Smooth muscle cell (in vitro differentiated cells): ENCODE measurements at regions not wholly inside any gene's neighbourhood (a gene's known extent, or its start where the extent isn't known, plus 50 kb on each side); places are given as distances from the start of the nearest gene placed in this dataset.

Experiments used
- DNase-seq: peaks from one replicate; lab custom pipeline; 2025; ENCODE audit not compliant: unreplicated experiment; lab: John Stamatoyannopoulos, UW
- H2AFZ ChIP-seq: fragments of 200-600 bp; sonication (generic); 2 replicates; pipeline ENCODE4 v1.6.0; 2016; ENCODE audit warnings: antibody characterized with exemption, low read depth, mild to moderate bottlenecking
- H3F3A ChIP-seq: fragments of 200-600 bp; sonication (generic); 2 replicates; pipeline ENCODE4 v1.6.0; 2017; ENCODE audit warnings: antibody characterized with exemption, low read depth
- H3K27ac ChIP-seq: fragments of 200-600 bp; sonication (generic); 2 replicates; pipeline ENCODE4 v1.5.1; 2016; ENCODE audit warnings: low read depth, mild to moderate bottlenecking
- H3K27me3 ChIP-seq: fragments of 200-600 bp; sonication (generic); 2 replicates; pipeline ENCODE4 v1.6.1; 2016; ENCODE audit warnings: low read depth, mild to moderate bottlenecking
- H3K36me3 ChIP-seq: fragments of 200-600 bp; sonication (generic); 2 replicates; pipeline ENCODE4 v1.5.1; 2016; ENCODE audit warnings: low read depth
- H3K4me1 ChIP-seq: fragments of 200-600 bp; sonication (generic); 2 replicates; pipeline ENCODE4 v1.5.1; 2016; ENCODE audit warnings: low read depth
- H3K4me2 ChIP-seq: fragments of 200-600 bp; sonication (generic); 2 replicates; pipeline ENCODE4 v1.6.0; 2016; ENCODE audit warnings: mild to moderate bottlenecking
- H3K4me3 ChIP-seq: fragments of 200-600 bp; sonication (generic); 2 replicates; pipeline ENCODE4 v1.5.1; 2016; ENCODE audit warnings: mild to moderate bottlenecking
- H3K79me2 ChIP-seq: fragments of 200-600 bp; sonication (generic); 2 replicates; pipeline ENCODE4 v1.6.0; 2016; ENCODE audit warnings: low read depth, mild to moderate bottlenecking
- H3K9ac ChIP-seq: fragments of 200-600 bp; sonication (generic); 2 replicates; pipeline ENCODE4 v1.6.0; 2016; ENCODE audit warnings: low read depth
- H3K9me3 ChIP-seq: fragments of 200-600 bp; sonication (generic); replicated peaks from 2 replicates; pipeline ENCODE4 v1.5.1; 2016; ENCODE audit warnings: low read depth
- H4K20me1 ChIP-seq: fragments of 200-600 bp; sonication (generic); 2 replicates; pipeline ENCODE4 v1.6.0; 2016; ENCODE audit warnings: low read depth
- CTCF ChIP-seq: fragments of 200-600 bp; sonication (generic); IDR thresholded peaks from 2 replicates; pipeline ENCODE4 v1.5.1; 2017; ENCODE audit warnings: borderline replicate concordance, mild to moderate bottlenecking, antibody characterized with exemption; ENCODE audit not compliant: insufficient read depth, poor library complexity, severe bottlenecking
- WGBS: methylation state at CpG from one replicate; pipeline ENCODE4 v1.1.7; 2016; ENCODE audit warnings: low lambda C conversion rate; 5-methylcytosine and 5-hydroxymethylcytosine counted together

- no peak overlapping the region for H2AFZ ChIP-seq
- no peak for TF ChIP-seq CTCF
- no peaks in the 10 kb centered on the region for H4K20me1 ChIP-seq
- H3K4me2 ChIP-seq = no peak overlapping the region
- WGBS = 80% methylated on average over 4 of the region's 4 CpGs
- no peaks in the 10 kb centered on the region for H3K9me3 ChIP-seq
- H3K27me3 ChIP-seq = no peaks in the 10 kb centered on the region
- H3K27ac ChIP-seq = no peak overlapping the region
- DNase-seq = no peak
- H3K4me1 ChIP-seq = no peaks in the 10 kb centered on the region
- no peak overlapping the region for H3K4me3 ChIP-seq
- H3F3A ChIP-seq = no peaks in the 10 kb centered on the region
- no peaks in the 10 kb centered on the region for H3K79me2 ChIP-seq
- no peak overlapping the region for H3K9ac ChIP-seq
- no peaks in the 10 kb centered on the region for H3K36me3 ChIP-seq
These were observed 1371.0 kb upstream of the CDH6 start for GRCh38 chr5:29822521-29822920.

DNA sequence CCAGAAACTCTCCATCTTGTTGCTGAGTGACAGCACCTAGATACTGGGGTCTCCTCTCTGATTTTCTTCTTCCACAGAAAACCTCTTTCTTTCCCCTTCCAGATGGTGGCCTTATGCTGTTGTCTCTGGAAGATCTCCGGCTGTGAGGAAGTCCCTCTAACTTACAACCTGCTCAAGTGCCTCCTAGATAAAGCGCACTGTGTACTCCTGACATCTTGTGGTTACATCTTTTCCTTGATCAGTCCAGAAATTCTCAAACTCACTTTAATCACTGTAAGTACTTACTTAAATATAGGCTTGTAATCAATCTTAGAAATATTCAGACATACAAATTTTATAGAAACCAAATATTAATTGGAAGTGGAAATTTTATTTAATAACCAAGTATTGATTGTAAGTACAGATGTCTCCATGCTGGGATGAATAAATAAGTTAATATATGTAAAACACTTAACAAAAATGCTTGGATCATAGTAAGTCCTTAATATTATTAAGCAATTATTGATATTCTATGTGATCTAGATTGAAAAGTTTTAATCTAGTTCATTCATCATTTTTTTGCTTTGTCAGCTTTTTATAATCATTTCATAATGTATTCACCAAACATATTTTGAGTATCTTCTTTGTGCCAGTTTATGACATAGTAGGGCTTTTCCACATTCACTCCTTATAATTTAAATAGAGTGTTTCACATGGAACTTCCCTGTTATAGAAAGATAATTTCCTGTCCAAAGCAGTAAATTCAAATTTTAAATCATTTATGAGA is 1381.4 kb upstream of the CDH6 start:
- Histone ChIP-seq H3K36me3 (no peaks in the 10 kb centered on the region), H3K4me2 (no peak overlapping the region), H3K9me3 (no peaks in the 10 kb centered on the region), H3K27ac (no peak overlapping the region), H3K4me3 (no peak overlapping the region), H3K27me3 (no peaks in the 10 kb centered on the region), H3K4me1 (no peaks in the 10 kb centered on the region), H4K20me1 (no peaks in the 10 kb centered on the region), H2AFZ (no peak overlapping the region), H3F3A (no peaks in the 10 kb centered on the region), H3K9ac (no peak overlapping the region), H3K79me2 (no peaks in the 10 kb centered on the region)
- DNase-seq = no peak
- 85% methylated on average over 2 of the region's 2 CpGs for WGBS
- no peak for TF ChIP-seq CTCF

- Histone ChIP-seq H3K79me2 (no peaks in the 10 kb centered on the region), H3K36me3 (no peaks in the 10 kb centered on the region), H2AFZ (no peak overlapping the region), H3K4me1 (no peaks in the 10 kb centered on the region), H3K27ac (no peak overlapping the region), H3K9ac (no peak overlapping the region), H4K20me1 (no peaks in the 10 kb centered on the region), H3K9me3 (no peaks in the 10 kb centered on the region), H3K4me2 (no peak overlapping the region), H3F3A (no peaks in the 10 kb centered on the region), H3K27me3 (no peaks in the 10 kb centered on the region), H3K4me3 (no peak overlapping the region)
- no peak for DNase-seq
- WGBS = 98% methylated on average over 3 of the region's 3 CpGs
- no peak for TF ChIP-seq CTCF
These were observed 1387.7 kb upstream of the CDH6 start for GRCh38 chr5:29805804-29806203.

- H3K9ac ChIP-seq = no peak overlapping the region
- DNase-seq = no peak
- WGBS = 80% methylated on average over 5 of the region's 5 CpGs
These were observed 1392.7 kb upstream of the CDH6 start for GRCh38 chr5:29800752-29801151.

More at GRCh38 chr5:29800752-29801151, 1392.7 kb upstream of the CDH6 start:
- H3K4me2 ChIP-seq = no peak overlapping the region
- H3K79me2 ChIP-seq = no peaks in the 10 kb centered on the region
- no peaks in the 10 kb centered on the region for H4K20me1 ChIP-seq
- H3K36me3 ChIP-seq = no peaks in the 10 kb centered on the region
- H3K4me3 ChIP-seq = no peak overlapping the region
- no peaks in the 10 kb centered on the region for H3F3A ChIP-seq
- H3K27me3 ChIP-seq = no peaks in the 10 kb centered on the region
- TF ChIP-seq CTCF = no peak
- no peaks in the 10 kb centered on the region for H3K9me3 ChIP-seq
- H3K4me1 ChIP-seq = no peaks in the 10 kb centered on the region
- no peak overlapping the region for H2AFZ ChIP-seq
- H3K27ac ChIP-seq = no peak overlapping the region
